GM12874 (cell line): ENCODE measurements at regions not wholly inside any gene's neighbourhood (a gene's known extent, or its start where the extent isn't known, plus 50 kb on each side); places are given as distances from the start of the nearest gene placed in this dataset.

Source experiments
- CTCF ChIP-seq: IDR thresholded peaks from 2 replicates; pipeline ENCODE4 v1.5.1; 2011; ENCODE audit warnings: low read depth, mild to moderate bottlenecking, control low read depth, low read length, moderate library complexity; ENCODE audit not compliant: insufficient read depth

- TF ChIP-seq CTCF = no peak
These were observed 326.7 kb upstream of the TBL1XR1 start for GRCh38 chr3:177523872-177524438.

DNA sequence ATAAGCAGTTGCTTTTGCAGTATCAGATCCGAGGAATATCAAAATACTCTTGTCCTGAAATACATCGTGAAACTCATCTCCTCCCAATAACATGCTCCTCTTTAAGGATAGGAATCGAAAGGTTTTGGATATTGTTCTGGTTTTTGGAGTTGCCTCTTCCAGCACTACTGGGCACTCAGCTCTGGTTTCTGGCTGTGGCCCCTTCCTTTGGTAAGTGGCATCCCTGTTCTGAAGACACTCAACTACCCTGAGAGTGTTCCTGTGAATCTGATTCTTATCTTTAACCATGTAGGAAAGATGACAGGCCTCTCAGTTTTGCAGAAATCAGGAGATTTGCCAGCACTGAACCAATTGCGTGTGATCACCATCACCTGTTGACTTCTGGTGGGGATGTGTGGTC lies 327.5 kb upstream of the TBL1XR1 start:
- TF ChIP-seq CTCF = no peak

- no peak for TF ChIP-seq CTCF
These were observed 328.1 kb upstream of the TBL1XR1 start for GRCh38 chr3:177525414-177525813.

- no peak for TF ChIP-seq CTCF
These were observed 328.9 kb upstream of the TBL1XR1 start for GRCh38 chr3:177525987-177526712.

DNA sequence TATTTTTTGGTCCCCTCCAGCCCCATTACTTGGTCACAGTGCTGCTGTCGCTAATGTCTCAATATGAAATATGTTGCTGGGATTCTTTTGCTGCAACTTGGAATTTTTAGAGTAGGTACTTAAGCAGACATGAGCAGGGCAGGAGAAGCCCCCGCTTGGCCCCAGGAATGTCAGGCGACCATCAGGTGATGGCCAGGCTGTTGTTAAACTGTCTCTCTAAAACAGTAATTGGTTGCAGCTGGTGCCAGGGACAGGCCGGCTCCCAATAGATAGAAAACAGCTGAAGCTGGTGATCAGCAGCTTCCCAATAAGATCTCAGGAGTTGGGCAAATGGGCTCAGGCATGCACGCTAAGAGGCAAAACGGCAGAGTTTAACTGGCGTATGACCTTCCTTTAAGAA lies 329.9 kb upstream of the TBL1XR1 start:
- no peak for TF ChIP-seq CTCF

DNA sequence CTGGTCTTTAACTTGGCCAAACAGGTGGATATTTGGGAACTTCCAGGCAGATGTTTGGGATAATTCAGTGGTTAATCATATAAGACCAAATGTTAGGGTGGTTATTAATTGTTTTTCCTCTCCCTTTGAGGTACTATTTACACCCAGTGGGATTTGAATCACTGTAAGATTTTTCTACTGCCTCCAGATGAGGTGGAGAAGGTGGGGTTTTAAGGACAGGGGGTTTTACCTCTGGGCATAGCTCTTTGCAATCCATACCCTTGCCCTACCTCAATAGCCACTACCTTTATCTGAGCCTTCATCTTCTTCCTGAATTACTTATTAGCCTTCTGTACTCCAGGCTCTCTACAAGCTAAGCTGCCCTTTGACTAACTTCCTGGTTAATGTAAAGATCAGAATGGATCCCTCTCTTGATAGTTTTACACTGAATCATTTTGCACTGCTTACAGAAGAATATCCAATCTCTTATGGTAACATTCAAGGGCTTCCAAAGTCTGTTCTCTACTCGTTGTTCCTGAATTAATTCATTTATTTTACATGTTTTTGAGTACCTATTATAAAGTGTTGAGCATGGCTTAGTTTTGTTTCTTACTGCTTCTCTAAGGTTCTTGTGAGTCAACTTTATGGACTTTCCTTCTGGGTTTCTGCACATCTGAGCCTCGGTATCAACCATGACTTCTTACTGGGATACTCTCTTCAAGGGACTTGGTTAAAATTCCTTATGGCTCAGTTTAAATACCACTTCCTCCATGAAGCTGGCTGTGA lies 331.2 kb upstream of the TBL1XR1 start:
- TF ChIP-seq CTCF = no peak

DNA sequence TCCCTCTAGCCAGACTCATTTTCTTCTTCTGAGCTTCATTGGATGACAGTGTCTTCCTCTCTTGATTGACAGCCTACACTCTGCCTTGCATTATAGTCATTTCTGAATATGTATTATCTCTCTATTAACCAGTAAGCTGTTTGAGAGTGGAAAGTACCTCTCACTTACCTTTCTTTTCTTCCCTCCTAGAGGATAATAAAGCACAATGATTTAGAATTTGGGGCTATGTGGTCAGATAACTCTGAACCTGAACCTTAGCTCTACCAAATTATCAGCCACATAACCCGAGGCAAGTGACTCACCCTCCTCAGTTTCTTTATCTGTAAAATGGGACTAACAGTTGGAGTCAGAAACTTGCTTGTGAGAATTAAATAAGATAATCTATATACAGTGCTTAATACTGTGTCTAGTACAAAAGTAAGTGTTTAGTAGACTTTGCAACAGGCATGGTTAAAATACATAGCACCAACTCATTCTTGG lies 331.8 kb upstream of the TBL1XR1 start:
- no peak for TF ChIP-seq CTCF
